Mesothelial cell of epicardium (in vitro differentiated cells): ENCODE measurements at regions not wholly inside any gene's neighbourhood (a gene's known extent, or its start where the extent isn't known, plus 50 kb on each side); places are given as distances from the start of the nearest gene placed in this dataset.

Experiments
- DNase-seq, 2 experiments: peaks; one replicate each; pipeline ENCODE4 v3.0.0; 2021; ENCODE audit warnings: low spot score in 2 of 2; ENCODE audit not compliant: unreplicated experiment in 2 of 2
- H3K27ac Mint-ChIP-seq: 2 replicates; pipeline ENCODE4 v1.8.0; 2021; ENCODE audit warnings: mixed read lengths
- H3K27me3 Mint-ChIP-seq: 2 replicates; pipeline ENCODE4 v1.8.0; 2021; ENCODE audit warnings: low read depth, mixed read lengths
- H3K36me3 Mint-ChIP-seq: 2 replicates; pipeline ENCODE4 v1.8.0; 2021; ENCODE audit warnings: mixed read lengths
- H3K4me1 Mint-ChIP-seq: 2 replicates; pipeline ENCODE4 v1.8.0; 2021; ENCODE audit warnings: mixed read lengths
- H3K4me3 Mint-ChIP-seq: 2 replicates; pipeline ENCODE4 v1.8.0; 2021; ENCODE audit warnings: mild to moderate bottlenecking, moderate library complexity, mixed read lengths
- H3K9me3 Mint-ChIP-seq: 2 replicates; pipeline ENCODE4 v1.8.0; 2021; ENCODE audit warnings: mixed read lengths
- CTCF ChIP-seq: fragments of 200-600 bp; sonication (generic); IDR thresholded peaks from one replicate; pipeline ENCODE4 v1.5.0; 2021; ENCODE audit warnings: antibody characterized with exemption; ENCODE audit not compliant: unreplicated experiment

GRCh38 chr3:98956008-98956407 lies 54.5 kb upstream of the DCBLD2 start:
- no peak for DNase-seq
- Mint-ChIP-seq H3K4me1 (peaks cover 13% of the 10 kb centered on the region), H3K27me3 (no peaks in the 10 kb centered on the region), H3K9me3 (no peaks in the 10 kb centered on the region), H3K27ac (no peak overlapping the region), H3K36me3 (no peaks in the 10 kb centered on the region), H3K4me3 (no peak overlapping the region)
- no peak for TF ChIP-seq CTCF

GRCh38 chr3:98954791-98955604 lies 53.5 kb upstream of the DCBLD2 start:
- Mint-ChIP-seq H3K27me3 (no peaks in the 10 kb centered on the region), H3K4me1 (peaks cover 13% of the 10 kb centered on the region), H3K9me3 (peaks cover 5% of the 10 kb centered on the region), H3K36me3 (no peaks in the 10 kb centered on the region), H3K4me3 (no peak overlapping the region), H3K27ac (no peak overlapping the region)
- DNase-seq = no peak
- TF ChIP-seq CTCF = no peak

GRCh38 chr3:98954242-98954641 lies 52.7 kb upstream of the DCBLD2 start:
- Mint-ChIP-seq H3K4me3 (no peak overlapping the region), H3K36me3 (no peaks in the 10 kb centered on the region), H3K27me3 (no peaks in the 10 kb centered on the region), H3K9me3 (peaks cover 10% of the 10 kb centered on the region), H3K4me1 (peaks cover 13% of the 10 kb centered on the region), H3K27ac (no peak overlapping the region)
- no peak for DNase-seq
- no peak for TF ChIP-seq CTCF

- Mint-ChIP-seq H3K4me1 (peaks cover 13% of the 10 kb centered on the region), H3K36me3 (no peaks in the 10 kb centered on the region), H3K27ac (no peak overlapping the region), H3K4me3 (no peak overlapping the region), H3K9me3 (peaks cover 14% of the 10 kb centered on the region), H3K27me3 (peaks cover 3% of the 10 kb centered on the region)
- TF ChIP-seq CTCF = no peak
- DNase-seq = no peak
Measured at GRCh38 chr3:98952404-98952803, 50.9 kb upstream of the DCBLD2 start.
